Stimulated activated CD4-positive, alpha-beta T cell treated with anti-CD3 and anti-CD28 coated beads, Interleukin-12 subunit alpha, Interleukin-12 subunit beta, amount 100 ng/mL, for 24 hours (primary cell): ENCODE measurements at regions not wholly inside any gene's neighbourhood (a gene's known extent, or its start where the extent isn't known, plus 50 kb on each side); places are given as distances from the start of the nearest gene placed in this dataset.

ENCODE experiments used
- DNase-seq, 2 experiments: peaks; one replicate each; pipeline ENCODE4 v3.0.0-alpha.2; 2020; ENCODE audit warnings: low read depth in 2 of 2

GRCh38 chr9:81489046-81489445, 200.3 kb downstream of the TLE1 start:
- no peak for DNase-seq

- no peak for DNase-seq
Measured at GRCh38 chr9:81480828-81481604, 208.3 kb downstream of the TLE1 start.

DNA sequence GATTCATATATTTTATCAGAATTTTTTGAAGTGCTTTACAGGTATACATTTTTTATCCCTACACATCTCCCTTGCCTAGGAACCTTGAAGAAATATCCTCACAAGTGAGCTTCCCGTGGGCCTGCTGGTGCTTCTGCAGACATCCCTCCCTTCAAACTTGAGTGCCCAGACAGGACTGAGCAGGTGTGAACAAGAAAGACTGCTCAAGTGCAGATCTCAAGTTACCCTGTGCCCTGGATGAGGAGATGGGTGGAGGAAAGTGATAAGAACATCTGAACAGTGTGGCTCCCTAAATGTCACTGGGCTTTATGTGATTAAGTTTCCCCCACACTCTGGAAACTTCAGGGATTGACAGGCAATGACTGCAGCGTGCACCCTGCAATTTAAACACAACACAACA, 209.8 kb downstream of the TLE1 start:
- no peak for DNase-seq

DNA sequence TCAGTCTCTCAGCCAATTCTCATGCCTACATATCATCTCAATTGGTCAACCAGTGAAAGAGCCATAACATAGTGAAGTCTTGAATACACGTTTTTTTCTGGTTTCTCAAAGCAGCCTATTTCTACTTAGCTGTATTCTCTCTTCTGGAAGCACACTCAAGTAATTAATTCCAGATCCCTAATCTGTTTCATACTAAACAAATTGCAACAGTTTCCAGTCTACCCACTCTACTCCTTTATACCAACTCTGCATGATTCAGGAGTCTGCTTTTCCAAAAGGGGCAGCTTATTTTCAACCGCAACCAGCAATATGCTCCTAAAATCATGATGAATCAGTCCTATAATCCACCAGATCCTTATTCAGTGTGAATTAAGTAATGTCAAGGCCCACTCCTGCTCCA, 211.7 kb downstream of the TLE1 start:
- no peak for DNase-seq

DNA sequence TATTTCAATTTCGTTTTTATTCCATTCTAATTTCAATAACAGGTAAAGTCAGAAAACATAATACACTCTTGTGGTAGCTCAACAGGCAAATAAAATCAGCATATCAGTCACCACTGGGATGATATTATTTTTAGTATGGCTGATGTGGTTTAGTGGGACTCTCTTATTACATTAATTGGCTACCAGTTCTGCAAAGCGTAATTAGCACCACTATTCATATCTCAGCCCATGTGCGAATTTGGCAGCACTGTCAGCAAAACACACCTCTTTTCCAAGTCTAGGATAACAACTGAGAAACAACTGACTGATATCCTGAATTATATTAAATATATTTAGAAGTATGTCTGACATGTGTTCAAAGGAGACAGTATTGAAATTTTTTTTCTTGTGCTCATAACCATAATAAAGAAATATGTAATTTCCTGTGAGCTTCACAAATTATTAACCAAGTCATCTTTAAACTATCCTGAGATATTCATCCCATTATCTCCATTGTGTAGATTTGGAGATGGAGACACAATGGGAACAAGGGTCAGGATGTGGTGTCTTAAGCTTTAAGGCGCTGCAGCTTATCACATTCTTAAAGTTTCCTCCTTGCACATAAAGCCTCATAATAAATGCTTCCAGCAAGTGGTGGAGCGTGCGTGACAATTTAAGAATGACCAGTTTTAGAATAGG, 212.4 kb downstream of the TLE1 start:
- DNase-seq = no peak

DNA sequence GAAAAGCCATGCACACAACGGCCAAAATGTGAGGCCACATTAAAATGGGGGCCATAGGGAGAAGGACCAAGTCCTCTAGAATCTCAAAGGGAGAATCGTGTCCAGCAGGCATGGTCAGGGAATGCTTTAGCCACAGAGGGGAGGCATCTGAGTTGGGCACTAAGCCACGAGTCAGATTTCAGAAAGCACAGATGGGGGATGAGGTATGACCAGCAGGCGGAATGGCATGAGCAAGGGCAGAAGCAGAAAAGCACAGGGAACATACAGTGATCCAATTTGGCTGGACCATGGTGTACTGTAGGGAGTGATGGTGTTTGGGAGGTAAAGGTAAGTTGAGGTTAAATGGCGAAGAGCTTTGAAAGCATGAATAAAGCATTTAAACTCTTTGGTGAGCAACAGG, 214.6 kb downstream of the TLE1 start:
- no peak for DNase-seq

- DNase-seq = no peak
Measured at GRCh38 chr9:81474125-81474524, 215.2 kb downstream of the TLE1 start.

DNA sequence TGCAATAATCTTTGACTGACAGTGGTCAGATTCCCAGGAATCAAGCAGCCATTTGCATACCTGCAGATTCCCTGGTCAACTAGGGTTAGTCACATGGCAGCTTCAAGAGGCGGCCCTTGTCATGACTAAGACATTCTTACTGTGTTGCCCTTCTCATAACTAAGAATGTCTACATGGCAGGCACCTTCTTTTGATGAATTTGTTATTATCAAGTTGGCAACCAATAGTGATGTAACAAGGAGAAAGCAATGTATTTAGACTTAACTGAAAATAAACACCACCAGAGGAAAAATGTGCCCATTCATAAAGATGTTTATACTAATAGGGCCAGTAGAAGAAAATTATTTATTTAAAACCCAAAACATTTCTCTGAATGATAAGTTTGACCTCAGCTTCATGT, 215.6 kb downstream of the TLE1 start:
- DNase-seq = no peak

GRCh38 chr9:81473206-81473605, 216.1 kb downstream of the TLE1 start:
- DNase-seq = no peak

DNA sequence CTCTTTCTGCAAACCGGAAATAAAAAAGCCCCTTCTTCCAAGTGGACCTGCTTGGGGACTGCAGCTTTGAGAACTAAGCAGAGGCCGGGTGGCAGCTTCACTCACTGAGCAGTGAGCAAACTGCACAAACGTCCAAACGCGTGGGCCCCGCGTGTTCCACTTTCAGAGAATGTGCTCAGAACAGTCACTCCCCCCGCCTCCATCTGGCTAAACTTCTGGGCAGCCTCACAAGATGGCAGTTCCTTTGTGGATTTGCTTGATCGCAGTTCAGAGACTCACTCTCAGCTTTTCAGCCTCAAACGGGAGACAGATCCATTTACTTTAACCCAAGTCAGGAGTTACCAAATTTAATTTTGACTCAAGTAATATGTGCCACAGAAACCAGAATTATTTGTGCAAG, 216.6 kb downstream of the TLE1 start:
- no peak for DNase-seq

DNA sequence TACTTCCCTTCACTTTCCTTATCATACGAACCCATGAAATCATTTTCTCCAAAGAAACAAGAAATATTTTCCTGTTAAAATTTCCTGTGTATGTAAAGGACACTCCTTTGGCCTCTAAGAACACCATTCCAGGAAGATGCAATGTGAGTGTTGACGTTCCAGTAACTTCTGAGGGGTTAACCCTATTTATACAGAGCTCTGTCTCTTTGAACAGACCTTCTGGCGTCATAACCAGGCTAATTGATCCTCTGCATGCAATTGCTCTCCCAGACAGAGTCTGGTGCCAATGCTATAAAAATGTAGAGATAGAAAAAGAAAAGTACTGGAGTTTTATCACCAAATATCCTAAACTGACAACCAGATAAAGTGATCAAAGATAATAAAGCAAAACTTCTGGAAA, 218.5 kb downstream of the TLE1 start:
- no peak for DNase-seq

- no peak for DNase-seq
Measured at GRCh38 chr9:81468084-81468595, 221.2 kb downstream of the TLE1 start.

DNA sequence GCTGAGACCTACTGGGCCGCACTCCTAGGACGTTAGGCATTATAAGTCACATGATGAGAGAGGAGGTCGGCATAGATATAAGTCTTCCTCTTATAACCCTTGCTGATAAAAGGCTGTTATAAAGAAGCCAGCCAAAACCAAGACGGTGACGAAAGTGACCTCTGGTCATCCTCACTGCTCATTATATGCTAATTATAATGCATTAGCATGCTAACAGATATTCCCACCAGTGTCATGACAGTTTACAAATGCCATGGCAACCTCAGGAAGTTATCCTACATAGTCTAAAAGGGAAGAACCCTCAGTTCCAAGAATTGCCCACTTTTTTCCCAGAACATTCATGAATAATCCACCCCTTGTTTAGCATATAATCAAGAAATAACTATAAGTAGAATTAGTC, 222.4 kb downstream of the TLE1 start:
- DNase-seq = no peak

GRCh38 chr9:81465468-81466011, 223.8 kb downstream of the TLE1 start:
- DNase-seq = no peak

GRCh38 chr9:81462801-81463200, 226.5 kb downstream of the TLE1 start:
- no peak for DNase-seq

- DNase-seq = no peak
Measured at GRCh38 chr9:81461196-81461595, 228.2 kb downstream of the TLE1 start.

DNA sequence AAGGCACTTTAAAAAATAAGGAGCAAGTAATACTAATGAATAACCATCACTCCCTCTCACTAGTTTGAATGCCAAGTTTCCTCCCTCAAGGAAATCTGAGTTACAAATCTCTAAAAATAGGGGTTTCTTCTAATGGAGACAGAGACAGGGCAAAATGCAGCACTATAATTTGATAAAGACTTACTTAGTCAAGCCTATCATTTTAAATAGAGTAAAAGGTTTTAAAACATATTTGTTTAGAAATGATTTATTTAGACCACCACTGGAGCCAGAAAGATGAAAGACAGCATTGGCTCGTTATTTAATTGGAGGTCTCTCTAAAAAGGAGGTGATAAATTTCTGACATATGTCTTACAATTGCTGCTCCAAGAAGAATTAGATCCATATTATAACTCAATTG, 228.7 kb downstream of the TLE1 start:
- DNase-seq = no peak

- DNase-seq = no peak
Measured at GRCh38 chr9:81459591-81459990, 229.8 kb downstream of the TLE1 start.

DNA sequence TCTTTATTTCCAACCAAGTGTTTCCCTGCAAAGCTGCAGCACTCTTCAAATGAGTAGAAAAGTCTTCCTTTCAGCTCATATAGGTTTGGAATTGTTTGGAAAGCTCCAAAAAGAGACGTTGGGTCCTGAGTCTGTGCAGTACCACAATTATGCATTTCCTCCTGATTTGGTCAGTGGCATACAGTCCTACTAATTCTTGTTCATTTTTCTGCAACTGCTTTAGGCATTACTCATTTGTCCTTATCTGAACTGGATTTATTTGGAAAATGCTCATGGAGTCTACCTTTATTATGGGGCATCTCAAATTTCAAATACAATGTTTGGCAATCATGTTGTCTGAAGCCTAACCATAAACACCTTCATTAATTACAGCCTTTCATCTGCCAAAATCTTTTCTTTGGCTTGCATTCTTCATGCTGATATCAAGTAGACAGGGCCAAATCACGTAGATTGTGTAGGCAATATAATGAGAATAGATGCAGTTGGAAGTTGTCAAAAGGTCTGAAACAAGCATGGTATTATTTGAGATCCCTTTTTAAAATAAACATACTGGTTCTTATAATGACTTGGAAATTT, 232.8 kb downstream of the TLE1 start:
- no peak for DNase-seq

DNA sequence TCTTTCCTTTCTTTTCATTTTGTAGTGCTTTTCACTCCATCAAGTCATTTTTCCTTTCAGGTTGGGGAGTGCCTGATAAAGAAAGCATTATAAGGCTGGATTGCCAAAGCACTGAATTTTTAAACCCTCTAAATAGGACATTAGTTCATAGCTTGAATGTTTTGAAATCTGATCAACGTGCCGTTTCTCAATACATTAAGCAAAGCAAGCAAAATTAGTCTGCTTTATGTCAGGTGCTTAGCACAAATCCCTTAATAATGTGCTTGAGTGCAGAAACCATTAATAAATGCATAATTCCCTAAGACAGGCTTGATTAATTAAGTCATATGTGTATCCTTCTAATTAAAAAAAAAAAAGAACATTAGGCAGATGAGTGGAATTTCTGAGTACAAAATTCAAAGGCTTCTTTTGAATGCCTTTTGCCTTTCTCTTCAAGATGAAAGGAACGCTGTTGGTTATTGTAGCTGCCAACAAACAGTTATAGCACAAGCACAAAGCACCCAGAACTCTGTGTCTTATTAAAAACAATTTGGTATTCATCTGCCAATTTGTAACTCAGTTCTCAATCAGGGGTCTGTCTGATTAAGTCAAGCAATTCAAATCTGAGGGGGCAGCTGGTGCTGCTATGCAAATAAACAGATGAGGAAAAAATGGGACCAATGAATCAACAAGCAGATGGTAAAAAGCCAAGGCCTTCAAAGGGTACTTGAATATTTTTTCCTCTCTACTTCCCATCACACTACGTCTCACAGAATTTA, 233.7 kb downstream of the TLE1 start:
- DNase-seq = no peak

DNA sequence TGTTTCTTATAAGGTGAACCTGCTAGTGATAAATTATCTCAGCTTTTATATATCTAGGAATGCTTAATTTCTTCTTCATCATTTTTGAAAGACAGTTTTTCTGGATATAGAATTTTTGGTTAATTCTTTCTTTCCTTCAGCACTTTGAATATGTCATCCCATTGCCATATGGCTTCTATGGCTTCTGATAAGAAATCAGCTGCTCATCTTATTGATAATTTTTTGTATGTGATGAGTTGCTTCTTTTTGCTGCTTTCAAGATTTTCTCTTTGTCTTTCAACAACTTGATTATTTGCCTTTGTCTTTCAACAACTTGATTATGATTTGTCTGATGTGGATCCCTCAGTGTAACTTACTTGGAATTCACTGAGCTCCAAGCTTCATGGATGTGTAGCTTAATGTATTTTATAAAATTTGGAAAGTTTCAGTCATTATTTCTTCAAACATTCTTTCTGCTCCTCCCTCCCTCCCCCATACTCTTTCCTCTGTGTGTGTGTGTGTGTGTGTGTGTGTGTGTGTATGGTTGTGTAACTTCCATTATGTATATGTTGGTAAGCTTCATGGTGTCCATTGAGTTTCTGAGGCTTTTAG, 243.9 kb downstream of the TLE1 start:
- DNase-seq = no peak

DNA sequence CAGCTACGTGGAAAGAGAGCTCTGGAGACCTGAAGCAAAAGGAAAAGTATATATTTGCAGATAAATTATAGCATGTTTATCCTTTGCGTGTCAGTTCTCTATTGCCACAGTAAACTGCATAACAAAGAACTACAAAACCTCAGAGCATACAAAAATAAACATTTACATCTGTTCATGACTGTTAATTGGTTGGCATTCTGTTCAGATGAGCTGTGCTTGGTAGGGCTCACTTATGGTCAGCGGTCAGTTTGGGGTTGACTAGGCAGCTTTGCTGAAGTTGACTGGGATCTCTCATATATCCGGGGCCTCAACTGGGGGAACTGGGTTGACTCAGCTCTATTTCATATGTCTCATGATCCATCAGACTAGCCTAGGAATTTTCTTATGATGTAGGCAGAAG, 257.7 kb downstream of the TLE1 start:
- DNase-seq = no peak
